ENCODE measurements at regions not wholly inside any gene's neighbourhood (a gene's known extent, or its start where the extent isn't known, plus 50 kb on each side); places are given as distances from the start of the nearest gene placed in this dataset.

- DNase-seq (no peak), ATAC-seq (no peak)
- Histone ChIP-seq H3K27me3 (ENCODE audit: control insufficient read depth in 2 of 2, insufficient read depth in 2 of 2, low read length in 2 of 2) (no peaks in the 10 kb centered on the region), H3K9me3 (ENCODE audit: control insufficient read depth in 2 of 3, low read length in 3 of 3) (no peaks in the 10 kb centered on the region), H3K36me3 (ENCODE audit: control insufficient read depth in 2 of 3, insufficient read depth in 3 of 3, low read length in 3 of 3) (no peaks in the 10 kb centered on the region), H3K27ac (ENCODE audit: low read depth, low read length) (no peak overlapping the region), H3K4me3 (ENCODE audit: low read length) (no peak overlapping the region), H3K4me1 (ENCODE audit: control insufficient read depth in 2 of 2, insufficient read depth in 2 of 2, low read length in 2 of 2) (no peaks in the 10 kb centered on the region)
- intact Hi-C loops (cut with micrococcal nuclease): no loop called here
- no peak overlapping the region for H3K27ac Mint-ChIP-seq
- H3K9me3 Mint-ChIP-seq: peaks cover 0 to 6% (median 3%) of the 10 kb centered on the region in 11 donors
- H3K36me3 Mint-ChIP-seq: no peaks in the 10 kb centered on the region
- CTCF ChIA-PET: no interaction called here
- POLR2A ChIA-PET: no interaction called here
- H3K27me3 Mint-ChIP-seq: no peaks in the 10 kb centered on the region
- no peaks in the 10 kb centered on the region for H3K4me1 Mint-ChIP-seq
- H3K4me3 Mint-ChIP-seq: no peak overlapping the region
Observed at GRCh38 chr2:56753182-56753581, 569.4 kb downstream of the CCDC85A start.

- Mint-ChIP-seq H3K36me3 (no peaks in the 10 kb centered on the region), H3K9me3 (peaks cover 0 to 9% (median 3%) of the 10 kb centered on the region in 11 donors), H3K4me1 (no peaks in the 10 kb centered on the region), H3K27me3 (no peaks in the 10 kb centered on the region), H3K27ac (no peak overlapping the region), H3K4me3 (no peak overlapping the region)
- Histone ChIP-seq H3K36me3 (ENCODE audit: control insufficient read depth in 2 of 3, insufficient read depth in 3 of 3, low read length in 3 of 3) (no peaks in the 10 kb centered on the region), H3K27me3 (ENCODE audit: control insufficient read depth in 2 of 2, insufficient read depth in 2 of 2, low read length in 2 of 2) (no peaks in the 10 kb centered on the region), H3K9me3 (ENCODE audit: control insufficient read depth in 2 of 3, low read length in 3 of 3) (no peaks in the 10 kb centered on the region), H3K27ac (ENCODE audit: low read depth, low read length) (no peak overlapping the region), H3K4me1 (ENCODE audit: control insufficient read depth in 2 of 2, insufficient read depth in 2 of 2, low read length in 2 of 2) (no peaks in the 10 kb centered on the region), H3K4me3 (ENCODE audit: low read length) (no peak overlapping the region)
- ATAC-seq: no peak
- ChIA-PET CTCF (no interaction called here), POLR2A (no interaction called here)
- DNase-seq: no peak
- intact Hi-C loops (cut with micrococcal nuclease): no loop called here
Observed at GRCh38 chr2:56754066-56754615, 570.4 kb downstream of the CCDC85A start.

- CTCF ChIA-PET: no interaction called here
- no peaks in the 10 kb centered on the region for H3K27me3 Mint-ChIP-seq
- Histone ChIP-seq H3K36me3 (ENCODE audit: control insufficient read depth in 2 of 3, insufficient read depth in 3 of 3, low read length in 3 of 3) (no peaks in the 10 kb centered on the region), H3K4me1 (ENCODE audit: control insufficient read depth in 2 of 2, insufficient read depth in 2 of 2, low read length in 2 of 2) (no peaks in the 10 kb centered on the region), H3K4me3 (ENCODE audit: low read length) (no peak overlapping the region), H3K27me3 (ENCODE audit: control insufficient read depth in 2 of 2, insufficient read depth in 2 of 2, low read length in 2 of 2) (no peaks in the 10 kb centered on the region), H3K27ac (ENCODE audit: low read depth, low read length) (no peak overlapping the region), H3K9me3 (ENCODE audit: control insufficient read depth in 2 of 3, low read length in 3 of 3) (no peaks in the 10 kb centered on the region)
- H3K4me3 Mint-ChIP-seq: no peak overlapping the region
- POLR2A ChIA-PET: no interaction called here
- DNase-seq (no peak), ATAC-seq (no peak)
- no peaks in the 10 kb centered on the region for H3K36me3 Mint-ChIP-seq
- no peak overlapping the region for H3K27ac Mint-ChIP-seq
- intact Hi-C loops (cut with micrococcal nuclease): no loop called here
- no peaks in the 10 kb centered on the region for H3K4me1 Mint-ChIP-seq
- H3K9me3 Mint-ChIP-seq: peaks cover 0 to 12% (median 5%) of the 10 kb centered on the region in 11 donors
Observed at GRCh38 chr2:56754627-56755026, 570.8 kb downstream of the CCDC85A start.

GRCh38 chr2:56757884-56758545 is 574.2 kb downstream of the CCDC85A start:
- Histone ChIP-seq H3K4me1 (ENCODE audit: control insufficient read depth in 2 of 2, insufficient read depth in 2 of 2, low read length in 2 of 2) (no peaks in the 10 kb centered on the region), H3K4me3 (ENCODE audit: low read length) (no peak overlapping the region), H3K36me3 (ENCODE audit: control insufficient read depth in 2 of 3, insufficient read depth in 3 of 3, low read length in 3 of 3) (no peaks in the 10 kb centered on the region), H3K9me3 (ENCODE audit: control insufficient read depth in 2 of 3, low read length in 3 of 3) (no peaks in the 10 kb centered on the region), H3K27ac (ENCODE audit: low read depth, low read length) (no peak overlapping the region), H3K27me3 (ENCODE audit: control insufficient read depth in 2 of 2, insufficient read depth in 2 of 2, low read length in 2 of 2) (no peaks in the 10 kb centered on the region)
- CTCF ChIA-PET: no interaction called here
- Mint-ChIP-seq H3K27me3 (no peaks in the 10 kb centered on the region), H3K9me3 (peaks cover 0 to 27% (median 6%) of the 10 kb centered on the region in 11 donors), H3K36me3 (no peaks in the 10 kb centered on the region), H3K27ac (no peak overlapping the region), H3K4me1 (no peaks in the 10 kb centered on the region), H3K4me3 (no peak overlapping the region)
- ATAC-seq (no peak), DNase-seq (no peak)
- intact Hi-C loops (cut with micrococcal nuclease): no loop called here
- POLR2A ChIA-PET: no interaction called here

GRCh38 chr2:56763683-56764082 is 579.9 kb downstream of the CCDC85A start:
- CTCF ChIA-PET: no interaction called here
- Histone ChIP-seq H3K27me3 (ENCODE audit: control insufficient read depth in 2 of 2, insufficient read depth in 2 of 2, low read length in 2 of 2) (no peaks in the 10 kb centered on the region), H3K4me3 (ENCODE audit: low read length) (no peak overlapping the region), H3K4me1 (ENCODE audit: control insufficient read depth in 2 of 2, insufficient read depth in 2 of 2, low read length in 2 of 2) (no peaks in the 10 kb centered on the region), H3K27ac (ENCODE audit: low read depth, low read length) (no peak overlapping the region), H3K9me3 (ENCODE audit: control insufficient read depth in 2 of 3, low read length in 3 of 3) (no peaks in the 10 kb centered on the region), H3K36me3 (ENCODE audit: control insufficient read depth in 2 of 3, insufficient read depth in 3 of 3, low read length in 3 of 3) (no peaks in the 10 kb centered on the region)
- Mint-ChIP-seq H3K9me3 (peaks cover 0 to 32% (median 5%) of the 10 kb centered on the region in 11 donors), H3K36me3 (no peaks in the 10 kb centered on the region), H3K27ac (no peak overlapping the region), H3K4me1 (no peaks in the 10 kb centered on the region), H3K4me3 (no peak overlapping the region), H3K27me3 (no peaks in the 10 kb centered on the region)
- POLR2A ChIA-PET: no interaction called here
- no peak for DNase-seq
- no peak for ATAC-seq
- intact Hi-C loops (cut with micrococcal nuclease): no loop called here

- POLR2A ChIA-PET: no interaction called here
- Mint-ChIP-seq H3K27ac (no peak overlapping the region), H3K4me1 (no peaks in the 10 kb centered on the region), H3K27me3 (no peaks in the 10 kb centered on the region), H3K36me3 (no peaks in the 10 kb centered on the region), H3K9me3 (peaks cover 0 to 21% (median 3%) of the 10 kb centered on the region in 11 donors), H3K4me3 (no peak overlapping the region)
- intact Hi-C loops (cut with micrococcal nuclease): no loop called here
- CTCF ChIA-PET: no interaction called here
- no peaks in the 10 kb centered on the region for H3K36me3 ChIP-seq (ENCODE audit: control insufficient read depth in 2 of 3, insufficient read depth in 3 of 3, low read length in 3 of 3)
- DNase-seq: no peak
- no peaks in the 10 kb centered on the region for H3K9me3 ChIP-seq (ENCODE audit: control insufficient read depth in 2 of 3, low read length in 3 of 3)
- no peak overlapping the region for H3K4me3 ChIP-seq (ENCODE audit: low read length)
- no peak for ATAC-seq
- H3K27me3 ChIP-seq (ENCODE audit: control insufficient read depth in 2 of 2, insufficient read depth in 2 of 2, low read length in 2 of 2): no peaks in the 10 kb centered on the region
- H3K27ac ChIP-seq (ENCODE audit: low read depth, low read length): no peak overlapping the region
- no peaks in the 10 kb centered on the region for H3K4me1 ChIP-seq (ENCODE audit: control insufficient read depth in 2 of 2, insufficient read depth in 2 of 2, low read length in 2 of 2)
Observed at GRCh38 chr2:56768973-56769372, 585.2 kb downstream of the CCDC85A start.

GRCh38 chr2:56770490-56770889 is 586.7 kb downstream of the CCDC85A start:
- H3K36me3 Mint-ChIP-seq: no peaks in the 10 kb centered on the region
- DNase-seq (no peak), ATAC-seq (no peak)
- intact Hi-C loops (cut with micrococcal nuclease): no loop called here
- no peak overlapping the region for H3K27ac Mint-ChIP-seq
- no peaks in the 10 kb centered on the region for H3K4me1 Mint-ChIP-seq
- Histone ChIP-seq H3K9me3 (ENCODE audit: control insufficient read depth in 2 of 3, low read length in 3 of 3) (no peaks in the 10 kb centered on the region), H3K36me3 (ENCODE audit: control insufficient read depth in 2 of 3, insufficient read depth in 3 of 3, low read length in 3 of 3) (no peaks in the 10 kb centered on the region), H3K4me1 (ENCODE audit: control insufficient read depth in 2 of 2, insufficient read depth in 2 of 2, low read length in 2 of 2) (no peaks in the 10 kb centered on the region), H3K27ac (ENCODE audit: low read depth, low read length) (no peak overlapping the region), H3K4me3 (ENCODE audit: low read length) (no peak overlapping the region), H3K27me3 (ENCODE audit: control insufficient read depth in 2 of 2, insufficient read depth in 2 of 2, low read length in 2 of 2) (no peaks in the 10 kb centered on the region)
- no peaks in the 10 kb centered on the region for H3K27me3 Mint-ChIP-seq
- H3K4me3 Mint-ChIP-seq: no peak overlapping the region
- CTCF ChIA-PET: no interaction called here
- POLR2A ChIA-PET: no interaction called here
- H3K9me3 Mint-ChIP-seq: peaks cover 0 to 21% (median 3%) of the 10 kb centered on the region in 11 donors

Data from naive thymus-derived CD4-positive, alpha-beta T cell (primary cell).